A204.1 (cell line): ENCODE measurements at regions not wholly inside any gene's neighbourhood (a gene's known extent, or its start where the extent isn't known, plus 50 kb on each side); places are given as distances from the start of the nearest gene placed in this dataset.
"Not testable (repeated sequence)": the region's sequence is repeated elsewhere in the genome, so short reads cannot be mapped to it uniquely, and the experiment has no call there.

Source experiments
- FAIRE-seq: peaks from 2 replicates; lab custom pipeline; 2012; peaks lifted over from hg19 to GRCh38; lab: Jason Lieb, UNC

- FAIRE-seq: no peak
These were observed 191.8 kb downstream of the MSX2 start for GRCh38 chr5:174916227-174916626.

- FAIRE-seq: no peak
These were observed 186.7 kb downstream of the MSX2 start for GRCh38 chr5:174911118-174911517.

GRCh38 chr5:174910245-174910737, 185.9 kb downstream of the MSX2 start:
- FAIRE-seq: no peak

GRCh38 chr5:174903172-174903732, 178.9 kb downstream of the MSX2 start:
- no peak for FAIRE-seq

GRCh38 chr5:174901336-174901735, 177.0 kb downstream of the MSX2 start:
- no peak for FAIRE-seq

GRCh38 chr5:174900240-174900865, 176.0 kb downstream of the MSX2 start:
- no peak for FAIRE-seq

- no peak for FAIRE-seq
These were observed 173.0 kb downstream of the MSX2 start for GRCh38 chr5:174897281-174897950.

GRCh38 chr5:174895360-174895759, 171.0 kb downstream of the MSX2 start:
- FAIRE-seq: no peak

- no peak for FAIRE-seq
These were observed 168.4 kb downstream of the MSX2 start for GRCh38 chr5:174892742-174893141.

GRCh38 chr5:174880412-174881200, 156.2 kb downstream of the MSX2 start:
- not testable (repeated sequence) for FAIRE-seq

GRCh38 chr5:174877987-174878386, 153.6 kb downstream of the MSX2 start:
- FAIRE-seq: no peak

GRCh38 chr5:174872271-174872670, 147.9 kb downstream of the MSX2 start:
- FAIRE-seq: no peak

GRCh38 chr5:174852143-174852542, 127.8 kb downstream of the MSX2 start:
- no peak for FAIRE-seq

- FAIRE-seq: no peak
These were observed 126.3 kb downstream of the MSX2 start for GRCh38 chr5:174850565-174851169.

- FAIRE-seq: no peak
These were observed 125.0 kb downstream of the MSX2 start for GRCh38 chr5:174849426-174849825.

- FAIRE-seq: no peak
These were observed 120.6 kb downstream of the MSX2 start for GRCh38 chr5:174844971-174845370.

GRCh38 chr5:174843263-174844250, 119.2 kb downstream of the MSX2 start:
- FAIRE-seq: no peak

- FAIRE-seq: no peak
These were observed 116.1 kb downstream of the MSX2 start for GRCh38 chr5:174840435-174840834.

GRCh38 chr5:174839196-174839595, 114.8 kb downstream of the MSX2 start:
- FAIRE-seq: no peak

GRCh38 chr5:174837919-174838902, 113.8 kb downstream of the MSX2 start:
- FAIRE-seq: no peak
